ENCODE measurements at regions not wholly inside any gene's neighbourhood (a gene's known extent, or its start where the extent isn't known, plus 50 kb on each side); places are given as distances from the start of the nearest gene placed in this dataset.

DNA sequence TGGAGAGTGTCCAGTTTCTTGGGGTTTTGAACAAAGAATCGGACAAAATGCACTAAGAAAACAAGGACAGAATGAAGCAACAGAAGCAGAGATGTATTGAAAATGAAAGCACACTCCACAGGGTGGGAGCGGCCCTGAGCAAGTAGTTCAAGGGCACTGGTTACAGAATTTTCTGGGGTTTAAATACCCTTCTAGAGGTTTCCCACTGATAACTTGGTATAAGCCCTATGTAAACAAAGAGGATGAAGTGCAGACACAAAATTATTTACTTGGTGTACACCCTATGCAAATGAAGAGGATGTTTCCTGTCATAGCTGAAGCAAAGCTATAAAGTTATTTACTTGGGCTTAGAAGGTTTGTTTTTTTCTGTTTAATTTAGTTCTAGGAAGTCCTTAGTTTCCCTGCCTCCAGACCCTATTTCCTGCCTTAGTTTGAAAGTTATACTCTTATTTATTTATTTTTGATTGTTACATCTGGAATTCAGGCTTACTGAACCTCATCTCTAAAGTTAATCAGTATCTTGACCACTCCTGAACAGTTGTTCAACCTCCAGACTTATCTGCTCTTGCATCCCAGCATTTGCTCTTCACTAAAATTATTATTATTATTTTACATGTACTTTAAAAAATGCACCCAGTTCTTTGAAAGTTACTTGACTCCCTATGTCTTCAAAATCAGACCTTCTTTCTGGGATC lies 193.5 kb downstream of the SPP2 start:
- DNase-seq: no peak

DNA sequence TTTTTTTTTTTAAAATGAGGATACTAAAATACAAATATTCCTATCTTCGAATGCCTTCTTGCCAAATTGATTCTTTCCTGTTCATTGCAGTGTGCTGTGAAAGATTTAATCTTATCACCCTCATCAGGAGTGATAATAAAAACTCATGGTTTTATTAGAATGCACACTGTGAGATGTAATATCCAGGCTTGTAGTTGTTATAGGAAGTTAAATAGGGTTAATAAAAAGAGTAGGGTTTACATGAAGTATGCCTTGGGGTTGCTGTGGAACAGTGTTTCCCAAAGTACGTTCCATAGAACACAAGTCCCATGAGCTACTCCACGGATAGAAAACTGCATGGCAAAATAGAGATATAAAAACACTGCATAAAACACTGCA lies 191.9 kb downstream of the SPP2 start:
- no peak for DNase-seq

- DNase-seq: no peak
These were observed 191.4 kb downstream of the SPP2 start for GRCh38 chr2:234241656-234242458.

- no peak for DNase-seq
These were observed 190.4 kb downstream of the SPP2 start for GRCh38 chr2:234240917-234241316.

DNA sequence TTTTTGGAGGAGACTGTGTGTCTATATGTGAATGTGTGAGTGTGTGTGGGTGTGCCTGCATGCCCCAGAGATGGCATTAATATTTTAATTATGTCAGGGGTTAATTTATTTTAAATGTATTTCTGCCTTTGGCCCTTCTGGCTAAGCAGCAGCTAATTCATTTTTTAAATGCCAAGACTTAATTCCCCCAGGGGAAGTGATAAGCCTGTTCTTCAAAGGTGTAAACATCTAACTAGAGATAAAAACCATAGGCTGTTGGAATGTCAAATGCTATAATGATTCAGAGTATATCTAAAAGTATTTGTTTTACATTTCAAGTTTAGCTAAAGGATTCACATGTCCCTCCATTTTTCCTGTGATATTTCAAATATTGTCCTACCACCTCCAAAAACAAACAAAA lies 184.7 kb downstream of the SPP2 start:
- no peak for DNase-seq

- DNase-seq: no peak
These were observed 181.0 kb downstream of the SPP2 start for GRCh38 chr2:234231460-234231859.

DNA sequence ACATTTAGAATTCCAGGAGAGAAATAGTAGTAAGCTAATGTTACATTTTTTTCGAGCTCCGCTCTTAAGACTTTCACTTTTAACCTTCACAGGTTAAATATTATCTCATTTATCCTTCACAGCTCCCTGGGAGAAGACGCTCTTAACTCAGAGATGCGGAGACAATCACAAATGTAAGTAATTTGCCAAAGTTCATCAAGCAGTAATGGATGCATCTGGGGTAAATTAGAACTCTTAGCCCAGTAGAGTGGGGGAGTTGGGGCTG lies 168.5 kb downstream of the SPP2 start:
- no peak for DNase-seq

- no peak for DNase-seq
These were observed 168.0 kb downstream of the SPP2 start for GRCh38 chr2:234218266-234219045.

DNA sequence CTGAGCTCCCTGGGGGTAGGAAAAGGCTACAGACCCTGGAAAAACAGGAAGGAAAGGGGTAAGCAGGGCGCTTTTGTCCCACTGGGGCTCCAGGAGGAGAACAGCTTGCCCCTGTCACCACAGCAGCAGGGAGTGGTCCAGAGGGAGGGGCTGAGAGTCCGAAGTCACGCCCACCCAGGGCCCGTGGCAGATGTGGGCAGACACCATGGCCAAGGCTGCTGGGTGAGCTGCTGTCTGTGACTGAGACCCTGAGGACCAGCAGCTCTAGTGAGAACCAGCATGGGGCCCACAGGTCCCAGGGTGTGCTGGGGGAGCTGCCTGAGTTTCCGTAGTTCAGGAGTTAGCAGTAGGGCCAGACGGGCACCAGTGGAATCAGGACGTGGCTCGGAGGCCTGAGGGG lies 162.0 kb downstream of the SPP2 start:
- DNase-seq: no peak

DNA sequence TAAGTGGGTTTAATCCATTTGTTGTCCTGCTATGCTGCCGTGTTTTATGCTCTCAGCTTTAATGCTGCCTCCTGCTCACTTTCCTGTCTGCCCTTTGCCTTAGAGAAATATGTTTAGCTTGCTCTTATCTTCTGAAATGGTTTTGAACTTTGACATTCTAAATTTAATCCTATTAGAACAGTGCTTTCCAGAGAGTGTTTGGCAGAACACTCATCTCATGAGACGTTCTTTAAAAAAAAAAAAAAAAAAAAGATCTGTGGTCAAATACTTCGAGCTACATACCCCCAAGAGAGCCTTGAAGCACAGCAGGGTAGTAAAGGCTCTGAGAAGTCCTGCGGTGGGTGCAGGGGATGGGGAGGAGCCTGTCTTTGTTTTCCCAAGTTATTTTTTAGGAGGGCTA lies 161.3 kb downstream of the SPP2 start:
- DNase-seq: no peak

GRCh38 chr2:234206738-234207137 lies 156.2 kb downstream of the SPP2 start:
- no peak for DNase-seq

DNA sequence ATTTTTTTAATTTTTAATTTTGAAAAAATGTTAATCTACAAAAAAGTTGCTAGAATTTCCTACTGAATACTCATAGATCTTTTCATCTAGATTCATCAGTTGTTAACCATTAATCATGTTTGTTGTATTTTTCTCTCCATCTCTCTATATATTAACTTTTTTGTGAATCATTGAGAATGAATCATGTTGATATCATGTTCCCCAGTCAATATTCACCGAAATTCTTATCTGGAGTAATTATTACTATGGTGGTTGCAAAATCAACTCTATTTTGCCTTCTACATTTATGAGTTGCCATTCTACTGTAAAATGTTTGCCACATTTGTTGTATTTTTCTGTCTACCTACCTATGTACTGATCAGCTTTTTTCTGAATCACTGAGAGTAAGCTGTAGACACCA lies 154.0 kb downstream of the SPP2 start:
- no peak for DNase-seq

GRCh38 chr2:234203135-234203984 lies 152.9 kb downstream of the SPP2 start:
- no peak for DNase-seq

GRCh38 chr2:234202601-234203000 lies 152.1 kb downstream of the SPP2 start:
- DNase-seq: no peak

DNA sequence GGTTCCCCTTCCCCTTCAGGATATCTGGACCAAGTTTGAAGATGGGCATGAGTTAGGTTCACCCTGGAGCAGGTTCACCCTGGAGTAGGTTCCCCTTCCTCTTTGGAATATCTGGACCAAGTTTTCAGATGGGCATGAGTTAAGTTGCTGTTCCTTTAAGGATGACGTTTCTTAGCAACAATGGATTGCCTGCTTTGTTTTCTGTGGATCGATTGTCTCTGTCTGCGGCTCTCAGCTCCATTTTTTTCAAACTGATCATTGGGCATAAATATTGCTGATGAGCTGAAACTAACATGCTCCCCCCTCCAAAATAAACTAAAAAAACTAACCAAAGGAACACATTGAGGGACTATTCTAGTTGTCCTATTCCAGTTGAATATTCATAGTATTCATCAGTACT lies 149.5 kb downstream of the SPP2 start:
- DNase-seq: no peak

- DNase-seq: no peak
These were observed 148.5 kb downstream of the SPP2 start for GRCh38 chr2:234198976-234199375.

- DNase-seq: no peak
These were observed 145.0 kb downstream of the SPP2 start for GRCh38 chr2:234195516-234195915.

DNA sequence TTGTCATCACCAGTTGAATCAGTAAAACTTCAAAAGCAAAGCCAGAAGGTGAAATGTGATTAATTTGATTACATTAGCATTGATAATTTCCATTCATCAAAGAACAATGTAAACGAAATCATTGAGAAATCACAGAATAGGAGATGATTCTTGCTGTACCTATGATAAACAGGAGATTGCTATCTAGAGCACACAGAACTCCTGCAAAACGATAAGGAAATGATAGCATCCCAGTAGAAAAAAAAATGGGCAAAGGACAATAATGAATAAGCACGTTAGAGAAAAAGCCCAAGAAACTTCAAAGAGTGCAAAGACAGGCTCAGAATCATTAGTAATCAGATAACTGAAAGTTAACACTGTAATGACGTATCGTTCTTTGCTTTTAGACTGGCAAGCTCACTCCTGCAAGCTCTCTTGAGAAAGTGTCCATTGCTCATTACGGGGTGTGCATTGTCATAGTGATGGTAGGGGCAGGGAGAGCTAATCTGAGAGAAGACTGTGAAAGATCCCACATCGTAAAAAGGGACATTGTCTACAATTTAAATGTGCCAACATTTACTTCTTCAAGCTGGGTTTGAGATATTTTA lies 143.6 kb downstream of the SPP2 start:
- no peak for DNase-seq

DNA sequence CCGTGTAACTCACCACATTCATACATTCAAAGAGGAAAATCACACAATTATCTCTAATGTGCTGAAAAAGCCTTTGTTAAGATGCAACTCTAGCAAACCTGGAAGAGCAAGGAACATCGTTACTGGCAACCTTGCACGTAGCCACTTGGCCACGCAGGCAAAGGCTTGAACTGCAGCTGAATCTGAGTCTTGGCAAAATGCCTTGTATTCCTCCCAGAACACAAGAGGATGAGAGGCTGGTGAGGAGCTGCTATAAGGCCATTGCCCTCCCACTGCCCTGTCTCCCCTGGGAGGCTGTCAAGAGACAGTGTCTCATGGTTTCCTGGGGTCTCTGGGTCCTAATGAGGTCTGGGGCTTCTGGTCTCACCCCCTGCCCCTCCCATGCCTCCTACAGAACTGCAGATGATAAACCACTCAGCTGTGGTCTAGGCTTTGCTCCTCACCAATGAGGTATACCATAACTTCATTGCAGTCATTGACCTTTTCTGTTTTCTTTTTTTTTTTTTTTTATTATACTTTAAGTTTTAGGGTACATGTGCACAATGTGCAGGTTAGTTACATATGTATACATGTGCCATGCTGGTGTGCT lies 141.4 kb downstream of the SPP2 start:
- DNase-seq: no peak

DNA sequence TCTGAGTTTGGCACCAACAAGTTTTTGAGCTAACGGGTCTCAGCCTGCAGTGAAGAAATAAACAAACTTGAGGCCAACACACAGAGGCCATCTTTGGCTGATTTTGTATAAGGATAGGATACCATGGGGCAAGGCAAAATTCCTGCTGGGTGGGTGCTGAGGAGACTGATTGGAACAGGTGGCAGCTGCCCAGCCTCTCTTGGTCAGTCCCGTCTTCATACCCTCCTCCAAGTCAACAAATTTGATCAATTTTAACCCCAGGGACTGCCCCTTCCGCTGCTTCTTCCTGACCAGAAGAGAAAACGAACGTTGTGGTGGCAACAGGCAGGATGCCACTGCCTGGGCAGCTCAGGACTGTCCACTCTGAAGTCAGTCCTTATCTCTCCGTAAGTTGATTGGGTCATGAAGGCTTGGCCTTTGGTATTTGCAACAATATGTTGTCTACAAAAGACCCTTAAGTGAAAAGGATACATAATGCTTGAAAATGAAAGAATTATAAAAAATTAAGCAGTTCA lies 139.3 kb downstream of the SPP2 start:
- no peak for DNase-seq

- no peak for DNase-seq
These were observed 138.7 kb downstream of the SPP2 start for GRCh38 chr2:234189230-234189629.

DNA sequence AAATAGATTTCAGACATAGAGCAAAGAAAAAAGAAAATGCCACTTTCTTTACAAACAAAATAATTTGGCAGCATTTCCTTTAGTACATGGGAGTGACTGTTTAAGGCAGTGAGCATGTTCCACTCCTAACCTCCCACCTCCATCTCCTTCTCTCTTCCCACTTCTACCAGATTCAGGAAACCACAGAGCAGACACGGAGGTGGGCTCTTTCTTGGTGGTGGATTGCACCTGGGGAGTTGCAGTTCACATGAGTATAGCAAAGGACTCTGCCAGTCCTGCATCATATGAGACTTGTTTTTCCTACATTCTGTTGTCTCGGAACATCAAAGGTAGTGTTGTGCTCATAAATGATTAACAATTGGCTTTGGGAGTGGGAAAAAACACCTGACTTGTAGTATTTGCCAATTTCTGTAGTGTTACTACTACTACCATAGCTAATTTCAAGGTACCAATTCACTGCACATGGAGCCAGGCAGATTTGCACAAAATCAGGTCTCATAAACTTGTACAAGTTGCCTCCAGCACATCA lies 137.2 kb downstream of the SPP2 start:
- DNase-seq: no peak

Data from NK-92 treated with Interleukin-12 subunit alpha and Interleukin-12 subunit beta, amount 100 ng/mL, for 24 hours (cell line).